HL-60 (cell line): ENCODE measurements at regions not wholly inside any gene's neighbourhood (a gene's known extent, or its start where the extent isn't known, plus 50 kb on each side); places are given as distances from the start of the nearest gene placed in this dataset.

Experiments
- DNase-seq, 2 experiments: peaks; one replicate each; pipeline ENCODE4 v3.0.0-alpha.2; 2010 to 2020; ENCODE audit warnings: low read depth in 1 of 2, low spot score in 1 of 2
- H3K27ac ChIP-seq: fragments of 250-450 bp; sonication (Bioruptor Pico); replicated peaks from 2 replicates; pipeline ENCODE4 v1.5.1; 2020; ENCODE audit warnings: mild to moderate bottlenecking, moderate library complexity
- H3K27me3 ChIP-seq: fragments of 250-450 bp; sonication (Bioruptor Pico); 2 replicates; pipeline ENCODE4 v1.5.1; 2021; ENCODE audit warnings: mild to moderate bottlenecking, moderate library complexity; ENCODE audit not compliant: insufficient read depth, poor library complexity, severe bottlenecking
- H3K4me3 ChIP-seq: replicated peaks from 2 replicates; pipeline ENCODE4 v1.5.1; 2011; ENCODE audit warnings: mild to moderate bottlenecking, control low read depth, low read length; ENCODE audit not compliant: insufficient read depth
- GABPA ChIP-seq: IDR thresholded peaks from 2 replicates; pipeline ENCODE4 v1.6.1; 2012; ENCODE audit warnings: low read depth
- POLR2AphosphoS5 ChIP-seq: IDR thresholded peaks from 2 replicates; pipeline ENCODE4 v1.6.1; 2012; ENCODE audit warnings: low read depth
- SPI1 ChIP-seq: IDR thresholded peaks from 2 replicates; pipeline ENCODE4 v1.6.1; 2012; ENCODE audit warnings: low read depth, mild to moderate bottlenecking, borderline replicate concordance
- TF ChIP-seq, protein P1 (sequence below): IDR thresholded peaks from 2 replicates; pipeline ENCODE4 v1.6.1; 2012; ENCODE audit warnings: low read depth; ENCODE audit not compliant: insufficient replicate concordance
- TF ChIP-seq, protein P2 (sequence below): IDR thresholded peaks from one replicate; pipeline ENCODE4 v1.5.1; 2011; ENCODE audit warnings: low read length, control low read depth, inconsistent platforms; ENCODE audit not compliant: insufficient read depth

DNA sequence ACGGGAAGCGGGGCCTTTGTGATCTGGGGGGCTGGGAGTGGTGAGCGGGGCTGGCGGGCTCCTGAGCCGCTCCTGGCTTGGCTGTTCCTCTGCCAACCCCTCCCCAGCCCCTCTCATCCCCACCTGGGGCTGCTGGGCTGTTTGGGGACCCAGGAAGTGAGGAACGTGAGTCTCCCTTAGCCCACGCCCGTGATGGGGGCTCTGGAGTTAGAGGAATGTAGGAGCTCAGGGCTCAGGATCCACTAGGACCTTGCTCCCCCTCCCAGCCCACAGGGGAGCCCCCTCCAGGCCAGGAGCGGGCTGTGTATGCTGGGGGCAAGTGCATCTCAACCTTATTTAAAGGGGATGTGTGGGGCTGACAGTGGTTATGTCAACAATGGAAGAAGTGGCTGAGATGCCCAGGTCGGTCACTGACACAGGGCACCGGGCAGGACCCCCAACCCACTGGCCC lies 134.1 kb downstream of the URI1 start:
- Histone ChIP-seq H3K4me3 (no peak overlapping the region), H3K27ac (no peak overlapping the region), H3K27me3 (no peaks in the 10 kb centered on the region)
- no peak for DNase-seq
- no peak for TF ChIP-seq SPI1
- TF ChIP-seq POLR2AphosphoS5 = no peak
- TF ChIP-seq, protein P1, sequence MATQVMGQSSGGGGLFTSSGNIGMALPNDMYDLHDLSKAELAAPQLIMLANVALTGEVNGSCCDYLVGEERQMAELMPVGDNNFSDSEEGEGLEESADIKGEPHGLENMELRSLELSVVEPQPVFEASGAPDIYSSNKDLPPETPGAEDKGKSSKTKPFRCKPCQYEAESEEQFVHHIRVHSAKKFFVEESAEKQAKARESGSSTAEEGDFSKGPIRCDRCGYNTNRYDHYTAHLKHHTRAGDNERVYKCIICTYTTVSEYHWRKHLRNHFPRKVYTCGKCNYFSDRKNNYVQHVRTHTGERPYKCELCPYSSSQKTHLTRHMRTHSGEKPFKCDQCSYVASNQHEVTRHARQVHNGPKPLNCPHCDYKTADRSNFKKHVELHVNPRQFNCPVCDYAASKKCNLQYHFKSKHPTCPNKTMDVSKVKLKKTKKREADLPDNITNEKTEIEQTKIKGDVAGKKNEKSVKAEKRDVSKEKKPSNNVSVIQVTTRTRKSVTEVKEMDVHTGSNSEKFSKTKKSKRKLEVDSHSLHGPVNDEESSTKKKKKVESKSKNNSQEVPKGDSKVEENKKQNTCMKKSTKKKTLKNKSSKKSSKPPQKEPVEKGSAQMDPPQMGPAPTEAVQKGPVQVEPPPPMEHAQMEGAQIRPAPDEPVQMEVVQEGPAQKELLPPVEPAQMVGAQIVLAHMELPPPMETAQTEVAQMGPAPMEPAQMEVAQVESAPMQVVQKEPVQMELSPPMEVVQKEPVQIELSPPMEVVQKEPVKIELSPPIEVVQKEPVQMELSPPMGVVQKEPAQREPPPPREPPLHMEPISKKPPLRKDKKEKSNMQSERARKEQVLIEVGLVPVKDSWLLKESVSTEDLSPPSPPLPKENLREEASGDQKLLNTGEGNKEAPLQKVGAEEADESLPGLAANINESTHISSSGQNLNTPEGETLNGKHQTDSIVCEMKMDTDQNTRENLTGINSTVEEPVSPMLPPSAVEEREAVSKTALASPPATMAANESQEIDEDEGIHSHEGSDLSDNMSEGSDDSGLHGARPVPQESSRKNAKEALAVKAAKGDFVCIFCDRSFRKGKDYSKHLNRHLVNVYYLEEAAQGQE = no peak
- no peak for TF ChIP-seq GABPA
- TF ChIP-seq, protein P2, sequence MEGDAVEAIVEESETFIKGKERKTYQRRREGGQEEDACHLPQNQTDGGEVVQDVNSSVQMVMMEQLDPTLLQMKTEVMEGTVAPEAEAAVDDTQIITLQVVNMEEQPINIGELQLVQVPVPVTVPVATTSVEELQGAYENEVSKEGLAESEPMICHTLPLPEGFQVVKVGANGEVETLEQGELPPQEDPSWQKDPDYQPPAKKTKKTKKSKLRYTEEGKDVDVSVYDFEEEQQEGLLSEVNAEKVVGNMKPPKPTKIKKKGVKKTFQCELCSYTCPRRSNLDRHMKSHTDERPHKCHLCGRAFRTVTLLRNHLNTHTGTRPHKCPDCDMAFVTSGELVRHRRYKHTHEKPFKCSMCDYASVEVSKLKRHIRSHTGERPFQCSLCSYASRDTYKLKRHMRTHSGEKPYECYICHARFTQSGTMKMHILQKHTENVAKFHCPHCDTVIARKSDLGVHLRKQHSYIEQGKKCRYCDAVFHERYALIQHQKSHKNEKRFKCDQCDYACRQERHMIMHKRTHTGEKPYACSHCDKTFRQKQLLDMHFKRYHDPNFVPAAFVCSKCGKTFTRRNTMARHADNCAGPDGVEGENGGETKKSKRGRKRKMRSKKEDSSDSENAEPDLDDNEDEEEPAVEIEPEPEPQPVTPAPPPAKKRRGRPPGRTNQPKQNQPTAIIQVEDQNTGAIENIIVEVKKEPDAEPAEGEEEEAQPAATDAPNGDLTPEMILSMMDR = no peak

DNA sequence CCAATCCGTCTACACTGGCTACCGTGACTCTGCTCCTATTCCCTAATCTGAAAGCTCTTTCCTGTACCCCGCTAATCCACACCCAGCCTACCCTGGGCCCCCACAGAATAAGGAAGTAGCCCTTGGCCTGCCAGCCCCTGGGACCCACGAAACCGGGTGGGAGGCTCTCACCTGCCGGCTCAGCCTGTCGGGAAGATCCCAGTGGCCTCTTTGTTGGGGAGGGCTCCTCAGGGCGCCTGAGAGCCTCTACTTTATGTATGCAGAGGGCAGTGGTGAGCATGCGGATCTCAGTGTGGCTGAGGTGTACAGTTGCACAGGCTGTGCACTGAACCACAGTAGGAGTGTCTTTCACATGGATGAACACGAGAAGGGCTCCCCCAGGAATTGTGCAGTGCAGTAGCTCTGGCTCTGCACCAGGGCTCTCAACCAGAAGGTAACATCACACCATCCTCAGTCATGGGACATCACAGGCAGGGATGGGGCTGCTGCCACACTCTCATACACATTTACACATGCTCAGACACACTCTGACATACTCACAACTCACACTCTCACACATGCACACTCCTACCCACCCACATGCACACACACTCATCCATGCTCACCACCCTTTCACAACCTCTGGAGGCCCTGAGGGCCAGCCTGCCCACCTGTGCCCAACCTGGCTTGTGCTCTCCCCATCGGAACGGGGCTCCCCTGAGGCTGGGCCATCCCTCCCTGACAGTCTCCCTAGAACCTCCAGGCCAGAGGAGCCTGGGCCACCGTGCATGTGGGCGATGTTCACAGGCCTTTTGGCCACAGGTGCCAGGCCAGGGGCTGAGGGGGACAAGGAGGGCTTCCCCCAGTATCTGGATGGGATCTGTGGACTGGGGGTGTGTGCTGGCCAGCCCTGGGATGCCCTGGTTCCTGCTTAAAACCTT lies 135.0 kb downstream of the URI1 start:
- Histone ChIP-seq H3K27me3 (no peaks in the 10 kb centered on the region), H3K27ac (no peak overlapping the region), H3K4me3 (no peak overlapping the region)
- TF ChIP-seq GABPA (no peak), POLR2AphosphoS5 (no peak), SPI1 (no peak)
- TF ChIP-seq, protein P2 = no peak
- TF ChIP-seq, protein P1 = no peak
- no peak for DNase-seq

DNA sequence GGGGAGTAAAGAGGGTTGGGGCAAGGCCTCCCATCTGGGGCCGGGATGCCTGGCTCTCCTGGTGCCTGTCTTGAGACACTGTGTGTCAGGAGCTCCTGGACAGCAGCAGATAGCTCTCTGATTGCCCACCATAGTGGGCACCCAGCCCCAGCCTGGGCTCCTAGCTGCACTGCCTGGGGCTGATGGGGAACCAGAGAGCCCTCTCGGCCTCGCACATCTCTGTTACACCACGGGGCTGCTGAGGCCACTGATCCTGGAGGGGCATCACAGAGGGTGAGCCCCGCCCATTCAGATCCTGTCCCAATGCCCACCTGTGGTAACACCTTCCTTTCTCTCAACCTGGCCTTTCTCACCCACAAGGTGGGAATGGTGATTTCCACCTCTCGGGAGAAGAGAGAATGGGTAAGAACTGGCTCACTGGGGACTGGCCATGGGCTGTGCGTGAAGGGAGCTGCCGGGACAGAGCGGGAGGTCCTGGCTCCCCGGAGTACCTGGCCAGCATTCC lies 135.9 kb downstream of the URI1 start:
- H3K27me3 ChIP-seq = no peaks in the 10 kb centered on the region
- H3K27ac ChIP-seq = no peak overlapping the region
- H3K4me3 ChIP-seq = no peak overlapping the region
- DNase-seq = no peak
- TF ChIP-seq, protein P2 = no peak
- no peak for TF ChIP-seq GABPA
- TF ChIP-seq, protein P1 = no peak
- no peak for TF ChIP-seq SPI1
- no peak for TF ChIP-seq POLR2AphosphoS5
